GM18909 (cell line): ENCODE measurements at regions not wholly inside any gene's neighbourhood (a gene's known extent, or its start where the extent isn't known, plus 50 kb on each side); places are given as distances from the start of the nearest gene placed in this dataset.
"Not testable (repeated sequence)": the region's sequence is repeated elsewhere in the genome, so short reads cannot be mapped to it uniquely, and the experiment has no call there.

Experiments
- ATAC-seq: cut with Tn5 transposase; IDR thresholded peaks from one replicate; pipeline ENCODE4 v1.9.1; 2021; ENCODE audit warnings: mild to moderate bottlenecking; ENCODE audit not compliant: unreplicated experiment, poor library complexity

- no peak for ATAC-seq
These were observed 161.2 kb downstream of the C9orf50 start for GRCh38 chr9:129459547-129460322.

- ATAC-seq: no peak
These were observed 162.0 kb downstream of the C9orf50 start for GRCh38 chr9:129458663-129459546.

- peak; percentile 46 for ATAC-seq
These were observed 162.7 kb downstream of the C9orf50 start for GRCh38 chr9:129458155-129458661.

- ATAC-seq: no peak
These were observed 163.5 kb downstream of the C9orf50 start for GRCh38 chr9:129457325-129457779.

- ATAC-seq: no peak
These were observed 164.2 kb downstream of the C9orf50 start for GRCh38 chr9:129456549-129457324.

GRCh38 chr9:129455151-129455995 is 165.5 kb downstream of the C9orf50 start:
- ATAC-seq: no peak

GRCh38 chr9:129454467-129455067 is 166.3 kb downstream of the C9orf50 start:
- ATAC-seq: no peak

GRCh38 chr9:129453734-129454133 is 167.2 kb downstream of the C9orf50 start:
- ATAC-seq: no peak

GRCh38 chr9:129451669-129452068 is 169.2 kb downstream of the C9orf50 start:
- no peak for ATAC-seq

GRCh38 chr9:129451089-129451656 is 169.7 kb downstream of the C9orf50 start:
- ATAC-seq: no peak

- no peak for ATAC-seq
These were observed 171.8 kb downstream of the C9orf50 start for GRCh38 chr9:129449066-129449465.

GRCh38 chr9:129446828-129447550 is 173.9 kb downstream of the C9orf50 start:
- no peak for ATAC-seq

GRCh38 chr9:129445794-129446306 is 175.1 kb downstream of the C9orf50 start:
- ATAC-seq: no peak

- not testable (repeated sequence) for ATAC-seq
These were observed 177.3 kb downstream of the C9orf50 start for GRCh38 chr9:129443515-129444164.

- no peak for ATAC-seq
These were observed 177.9 kb downstream of the C9orf50 start for GRCh38 chr9:129442803-129443511.

GRCh38 chr9:129441852-129442251 is 179.0 kb downstream of the C9orf50 start:
- no peak for ATAC-seq
